ENCODE measurements at regions not wholly inside any gene's neighbourhood (a gene's known extent, or its start where the extent isn't known, plus 50 kb on each side); places are given as distances from the start of the nearest gene placed in this dataset.

GRCh38 chr2:21590026-21590690 lies 466.4 kb downstream of the TDRD15 start:
- Histone ChIP-seq H3K14ac (replicated peaks; ENCODE audit: low read depth, low read length) (no peak overlapping the region), H3K27me3 (ENCODE audit: control insufficient read depth, insufficient read depth, low read length) (no peaks in the 10 kb centered on the region), H2BK120ac (ENCODE audit: low read depth, low read length) (no peak overlapping the region), H3K9ac (ENCODE audit: low read depth, low read length) (no peak overlapping the region), H2BK5ac (ENCODE audit: low read depth, low read length, poor library complexity, severe bottlenecking) (no peak overlapping the region), H3K27ac (ENCODE audit: insufficient read depth, low read length) (no peak overlapping the region), H2AK9ac (replicated peaks; ENCODE audit: low read depth, low read length, poor library complexity) (no peak overlapping the region), H2BK20ac (ENCODE audit: low read depth, low read length) (no peak overlapping the region), H3K4ac (ENCODE audit: low read depth, low read length) (no peak overlapping the region), H3K18ac (ENCODE audit: low read depth, low read length) (no peak overlapping the region), H3K79me1 (ENCODE audit: low read depth in 1 of 2, low read length in 2 of 2) (no peaks in the 10 kb centered on the region), H3K56ac (ENCODE audit: extremely low read depth, insufficient read depth, low read length) (no peak overlapping the region), H2AK5ac (ENCODE audit: low read depth, low read length) (no peak overlapping the region), H3K4me1 (ENCODE audit: control insufficient read depth, insufficient read depth, low read length) (no peaks in the 10 kb centered on the region), H2AFZ (replicated peaks; ENCODE audit: low read length, poor library complexity) (no peak overlapping the region), H3K4me3 (ENCODE audit: insufficient read depth, low read depth, low read length) (no peak overlapping the region), H3K9me1 (ENCODE audit: insufficient read depth, low read length) (no peaks in the 10 kb centered on the region), H3K36me3 (ENCODE audit: control insufficient read depth, insufficient read depth, low read length) (no peaks in the 10 kb centered on the region), H4K5ac (ENCODE audit: low read depth, low read length) (no peak overlapping the region), H3K9me3 (ENCODE audit: control insufficient read depth, insufficient read depth, low read length) (no peaks in the 10 kb centered on the region), H3K4me2 (ENCODE audit: low read depth, low read length) (no peak overlapping the region), H2BK15ac (ENCODE audit: low read depth, low read length) (no peak overlapping the region), H4K91ac (ENCODE audit: insufficient read depth, low read depth, low read length) (no peak overlapping the region), H4K8ac (ENCODE audit: low read depth in 2 of 2, low read length in 2 of 2) (no peak overlapping the region), H4K20me1 (ENCODE audit: insufficient read depth, low read length) (no peaks in the 10 kb centered on the region), H3K23ac (ENCODE audit: low read depth, low read length) (no peak overlapping the region)
- ATAC-seq (ENCODE audit: low read depth): no peak
- in situ Hi-C loops (cut with MboI; ENCODE audit: low sequenced_read_pairs) (no loop called here), intact Hi-C loops (cut with micrococcal nuclease) (no loop called here), dilution Hi-C loops (cut with HindIII; ENCODE audit: low sequenced_read_pairs, unreplicated experiment) (no loop called here)
- POLR2A ChIA-PET (ENCODE audit: unreplicated experiment): no interaction called here
- no peak for DNase-seq
- BruUV-seq (replicated peaks): no TSS peak
- TF ChIP-seq ELK1 (IDR thresholded peaks at IDR 0.05; ENCODE audit: borderline replicate concordance, low read depth, low read length) (no peak), POLR2A (IDR thresholded peaks at IDR 0.05; ENCODE audit: low read depth, low read length) (no peak), MXI1 (IDR thresholded peaks at IDR 0.05; ENCODE audit: borderline replicate concordance, low read depth, low read length) (no peak), RAD21 (IDR thresholded peaks at IDR 0.05; ENCODE audit: low read length) (no peak), MAZ (IDR thresholded peaks at IDR 0.05; ENCODE audit: borderline replicate concordance, low read depth, low read length) (no peak), USF2 (IDR thresholded peaks at IDR 0.05; ENCODE audit: low read depth, low read length) (no peak), FOS (IDR thresholded peaks at IDR 0.05; ENCODE audit: low read depth, low read length) (no peak), RFX5 (IDR thresholded peaks at IDR 0.05; ENCODE audit: low read depth, low read length) (no peak), SMC3 (IDR thresholded peaks at IDR 0.05; ENCODE audit: low read depth, low read length) (no peak), BHLHE40 (IDR thresholded peaks at IDR 0.05; ENCODE audit: low read depth, low read length) (no peak), CEBPB (IDR thresholded peaks at IDR 0.05; ENCODE audit: low read depth, low read length) (no peak), CTCF (conservative IDR thresholded peaks at IDR 0.05; ENCODE audit: low read depth, low read length) (no peak), NFE2L2 (IDR thresholded peaks at IDR 0.05; ENCODE audit: low read depth, low read length) (no peak), MAFK (IDR thresholded peaks at IDR 0.05; ENCODE audit: low read depth, low read length) (no peak), CHD1 (IDR thresholded peaks at IDR 0.05; ENCODE audit: low read depth, low read length) (no peak), RCOR1 (IDR thresholded peaks at IDR 0.05; ENCODE audit: insufficient replicate concordance, low read length) (no peak)
- CTCF ChIA-PET: no interaction called here
- 0% methylated on average over 1 of the region's 7 CpGs; no CpG with 5 or more reads in 1 of the 2 experiments for WGBS, 2 experiments (ENCODE audit: extremely low coverage in 2 of 2, insufficient read length in 1 of 2)

Data from IMR-90 (cell line).